Bone marrow (tissue), 2 donors: ENCODE measurements at regions not wholly inside any gene's neighbourhood (a gene's known extent, or its start where the extent isn't known, plus 50 kb on each side); places are given as distances from the start of the nearest gene placed in this dataset.
A peak's percentile ranks its signal among the peaks of the same experiment; 100 is the strongest.

Experiments
- DNase-seq, 2 donors: peaks; one replicate each; lab custom pipeline; 2025; lab: John Stamatoyannopoulos, UW

GRCh38 chr3:115470254-115470653, 153.1 kb upstream of the GAP43 start:
- no peak for DNase-seq

DNA sequence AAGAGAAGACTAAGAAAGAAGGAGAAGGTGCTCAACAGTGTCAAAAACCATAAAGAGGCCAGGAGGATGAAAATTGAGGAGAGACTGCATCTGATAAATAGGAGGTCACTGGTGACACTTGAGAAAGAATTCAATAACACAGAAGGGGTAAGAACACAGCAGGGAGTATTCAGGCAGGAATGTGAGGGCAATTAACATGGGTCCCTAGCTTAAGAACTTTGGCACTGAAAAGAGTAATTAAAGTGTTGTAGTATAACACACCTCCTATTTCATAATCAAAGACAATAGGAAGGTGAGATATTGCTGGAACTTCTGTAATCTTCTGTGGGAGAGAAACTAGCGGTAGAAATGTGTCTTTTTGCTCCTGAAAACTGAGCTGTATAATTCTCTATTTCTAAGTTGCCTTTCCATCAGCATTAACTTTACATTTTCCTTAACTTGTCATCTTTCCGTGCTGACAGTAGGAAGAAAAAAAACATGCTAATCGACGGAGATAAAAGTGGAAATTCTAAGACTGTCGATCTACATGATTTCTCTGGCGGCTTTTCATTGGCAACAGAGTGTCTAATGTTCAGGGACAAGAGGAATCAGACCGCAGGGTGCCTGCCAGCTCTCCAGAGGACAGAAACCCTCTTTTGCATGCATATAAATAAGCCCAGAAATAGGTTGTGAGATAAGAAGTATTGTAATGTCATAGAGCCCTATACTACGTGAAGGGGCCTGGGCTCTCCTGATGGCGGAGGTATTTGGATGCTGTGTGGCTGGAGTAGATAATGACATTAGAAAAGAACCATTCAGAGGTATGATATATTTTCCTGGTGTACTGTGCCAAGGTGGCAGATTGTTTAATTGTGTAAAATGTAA, 147.9 kb upstream of the GAP43 start:
- no peak for DNase-seq

DNA sequence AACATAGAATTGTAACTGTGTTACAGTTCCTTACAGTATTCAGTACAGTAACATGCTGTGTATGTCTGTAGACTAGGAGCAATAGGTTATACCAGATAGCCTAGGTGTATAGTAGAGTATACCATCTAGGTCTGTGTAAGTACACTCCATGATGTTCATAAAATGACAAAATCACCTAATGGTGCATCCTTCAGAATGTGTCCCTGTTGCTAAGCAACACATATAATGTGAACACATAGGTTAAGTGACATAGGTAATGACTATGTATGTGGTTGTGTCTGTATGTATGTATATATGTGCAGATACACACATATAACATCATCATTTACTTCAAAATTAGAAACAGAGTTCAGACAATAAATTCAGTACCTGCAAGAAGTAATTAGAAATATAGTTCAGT, 146.8 kb upstream of the GAP43 start:
- no peak for DNase-seq

DNA sequence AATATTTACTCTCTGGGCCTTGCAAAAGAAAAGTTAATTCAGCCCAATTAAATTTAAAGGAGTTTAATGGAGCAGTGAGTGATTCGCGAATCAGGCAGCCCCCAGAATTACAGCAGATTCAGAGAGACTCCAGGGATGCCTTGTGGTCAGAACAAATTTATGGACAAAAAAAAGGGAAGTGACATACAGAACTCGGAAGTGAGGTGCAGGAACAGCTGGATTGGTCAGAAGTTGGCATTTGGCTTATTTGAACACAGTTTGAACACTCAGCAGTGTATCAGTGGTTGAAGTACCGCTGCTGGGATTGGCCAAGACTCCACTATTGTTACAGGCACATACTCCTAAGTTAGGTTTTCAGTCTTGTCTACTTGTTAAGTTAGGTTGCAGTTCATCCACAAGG, 145.0 kb upstream of the GAP43 start:
- DNase-seq: no peak

- DNase-seq: no peak
These were observed 136.4 kb upstream of the GAP43 start for GRCh38 chr3:115486880-115487279.

DNA sequence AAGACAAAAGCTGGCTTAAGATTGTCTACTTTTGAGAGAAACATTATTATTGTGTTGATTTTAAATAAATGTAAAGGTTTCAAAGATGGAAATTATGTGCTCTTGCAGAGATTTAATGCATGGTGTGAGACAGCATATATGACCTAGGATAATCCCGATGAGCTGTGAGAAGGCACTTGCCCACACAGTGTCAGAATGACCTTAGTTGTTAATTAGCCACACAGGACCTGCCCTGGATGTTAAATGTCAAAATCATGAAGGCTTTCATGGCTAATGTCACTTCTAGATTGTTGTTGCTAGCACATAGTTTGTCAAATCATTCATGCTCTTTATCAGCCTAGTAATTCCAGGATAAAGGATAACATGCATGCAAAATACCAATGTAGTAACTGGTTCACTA, 135.3 kb upstream of the GAP43 start:
- no peak for DNase-seq

DNA sequence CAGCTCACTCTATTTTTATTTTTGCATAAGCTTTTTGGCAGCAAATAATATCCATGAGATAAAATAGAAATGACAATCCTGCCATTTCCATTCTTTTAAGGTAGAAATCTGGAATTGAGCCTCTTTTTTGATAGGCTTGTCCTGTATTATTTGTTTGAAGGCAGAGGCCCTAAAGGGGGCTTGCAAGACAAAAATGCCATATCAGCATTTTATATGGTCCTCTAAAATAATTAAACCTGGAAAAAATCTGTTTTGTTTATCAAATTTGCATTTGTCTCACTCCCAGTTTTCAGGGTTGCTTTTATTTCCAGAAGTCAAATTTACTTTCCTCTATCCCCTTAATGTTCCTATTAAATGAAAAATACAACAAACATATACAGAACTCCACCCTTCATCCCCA, 134.9 kb upstream of the GAP43 start:
- no peak for DNase-seq

GRCh38 chr3:115494826-115495225, 128.5 kb upstream of the GAP43 start:
- no peak for DNase-seq

- DNase-seq: no peak
These were observed 124.9 kb upstream of the GAP43 start for GRCh38 chr3:115498421-115498820.

DNA sequence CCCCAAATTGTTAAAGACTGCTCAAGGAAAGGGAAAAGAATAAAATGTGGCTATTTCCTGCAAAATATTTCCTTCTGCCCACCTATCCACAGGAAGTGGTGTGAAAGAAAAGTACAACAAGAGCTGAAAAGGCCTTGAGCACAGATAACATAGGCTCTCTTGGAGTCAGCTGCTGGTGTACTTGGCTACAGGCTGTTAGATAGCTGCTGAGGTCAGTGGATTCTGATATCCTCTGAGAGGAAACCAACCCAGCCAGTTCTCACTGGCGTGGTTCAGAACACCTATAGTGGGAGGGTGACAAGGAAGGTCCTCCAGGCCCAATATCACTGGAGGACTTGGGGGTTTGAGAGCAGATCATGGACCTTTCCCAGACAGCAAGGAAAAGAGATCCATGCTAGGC, 124.4 kb upstream of the GAP43 start:
- DNase-seq: no peak

GRCh38 chr3:115499666-115500065, 123.6 kb upstream of the GAP43 start:
- no peak for DNase-seq

DNA sequence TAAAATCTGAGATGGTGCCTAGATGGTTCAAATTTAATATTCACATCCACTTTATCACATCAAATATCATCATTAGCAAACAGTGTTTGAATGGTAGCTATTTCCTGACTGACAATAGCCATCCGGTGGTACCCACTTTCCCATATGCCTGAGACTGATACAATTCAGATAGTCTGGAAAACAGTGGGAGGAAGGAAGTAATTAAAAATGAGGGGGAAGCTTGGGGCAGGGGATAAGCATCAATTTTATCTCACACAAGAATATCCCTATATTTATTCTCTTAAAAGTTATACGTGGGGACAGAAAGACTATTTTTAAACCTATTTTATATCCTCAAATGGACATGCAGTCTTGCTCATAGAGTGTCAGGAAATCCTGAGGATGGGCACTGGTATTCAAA, 122.5 kb upstream of the GAP43 start:
- no peak for DNase-seq

GRCh38 chr3:115502128-115502527, 121.2 kb upstream of the GAP43 start:
- DNase-seq: no peak

- no peak for DNase-seq
These were observed 119.9 kb upstream of the GAP43 start for GRCh38 chr3:115503394-115503793.

DNA sequence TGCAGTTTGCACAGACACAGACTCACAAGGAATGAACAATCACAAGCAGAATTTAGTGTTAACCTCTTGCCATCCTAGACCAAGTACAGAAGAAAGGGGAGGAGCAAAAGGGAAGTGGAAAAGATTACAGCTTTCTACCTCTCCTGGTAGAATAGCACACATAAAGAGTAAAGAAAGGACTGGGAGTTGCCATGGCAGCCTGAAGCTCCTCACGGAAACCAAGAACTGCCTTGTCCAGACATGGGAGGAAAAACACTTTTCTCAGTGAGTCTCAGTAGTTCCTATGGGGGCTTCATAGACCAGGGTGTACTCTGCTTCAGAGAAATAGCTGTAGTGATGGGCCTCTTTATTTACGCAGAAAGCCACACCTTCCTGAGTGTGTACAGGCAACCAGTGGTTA, 114.7 kb upstream of the GAP43 start:
- no peak for DNase-seq

DNA sequence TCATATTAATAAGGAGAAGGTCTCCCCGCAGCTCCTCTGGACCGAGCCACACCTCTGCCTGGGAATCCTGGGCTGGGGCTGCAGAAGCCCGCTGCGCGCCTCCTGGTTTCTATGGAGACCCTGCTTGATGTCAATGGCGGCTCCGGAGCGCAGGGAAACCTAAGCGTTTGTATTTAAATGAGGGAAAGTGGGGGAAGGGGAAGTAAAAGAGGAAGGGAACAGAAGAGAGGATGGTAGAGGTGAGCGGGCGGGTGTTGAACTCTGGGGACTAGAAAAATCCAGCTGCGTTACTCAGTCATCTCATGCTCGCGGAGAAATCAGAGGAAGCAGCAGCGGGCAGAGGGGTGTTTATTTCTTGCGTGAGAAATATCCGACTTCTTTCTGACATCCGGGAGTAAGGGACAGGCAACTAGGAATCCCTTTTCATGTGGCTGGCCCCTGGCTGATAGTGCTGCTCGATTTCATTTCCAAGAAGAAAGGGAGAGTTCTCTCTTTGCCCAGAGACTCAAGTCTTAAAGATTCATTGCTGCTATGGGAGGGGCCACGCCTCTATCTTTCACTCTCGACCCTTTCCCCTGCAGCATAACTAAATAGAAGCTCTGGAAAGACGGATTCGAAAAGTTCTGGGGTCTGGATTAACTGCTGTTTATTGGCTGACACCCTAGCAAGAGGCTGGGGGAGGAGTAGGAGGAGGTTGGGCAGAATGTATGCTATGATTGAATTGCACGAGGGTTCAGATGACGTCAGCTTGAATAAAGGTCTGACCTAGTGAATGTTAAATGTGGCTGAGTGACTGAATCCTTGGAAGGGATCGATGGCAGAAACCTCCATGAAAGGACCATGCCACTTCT, 110.5 kb upstream of the GAP43 start:
- peak in 1 of 2 donors; percentile 18 for DNase-seq

DNA sequence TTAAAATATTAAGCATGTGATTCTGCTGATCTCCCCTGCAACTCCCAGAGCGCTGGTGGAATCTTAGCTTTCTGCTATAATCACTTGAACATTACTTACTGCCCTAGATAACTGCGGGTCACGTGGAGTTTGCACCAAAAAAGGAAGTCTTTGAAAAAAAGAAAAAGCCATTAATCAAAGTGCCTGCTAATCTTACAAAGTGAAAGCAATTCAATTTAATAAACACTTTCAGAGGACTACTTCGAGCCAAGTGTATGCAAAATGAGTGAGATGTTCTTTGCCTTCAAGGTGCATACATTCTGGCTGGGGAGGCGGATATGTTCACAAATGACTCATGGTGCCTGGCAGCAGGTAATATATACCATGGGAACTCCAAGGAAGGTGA, 109.9 kb upstream of the GAP43 start:
- DNase-seq: peak in 1 of 2 donors; percentile 7

DNA sequence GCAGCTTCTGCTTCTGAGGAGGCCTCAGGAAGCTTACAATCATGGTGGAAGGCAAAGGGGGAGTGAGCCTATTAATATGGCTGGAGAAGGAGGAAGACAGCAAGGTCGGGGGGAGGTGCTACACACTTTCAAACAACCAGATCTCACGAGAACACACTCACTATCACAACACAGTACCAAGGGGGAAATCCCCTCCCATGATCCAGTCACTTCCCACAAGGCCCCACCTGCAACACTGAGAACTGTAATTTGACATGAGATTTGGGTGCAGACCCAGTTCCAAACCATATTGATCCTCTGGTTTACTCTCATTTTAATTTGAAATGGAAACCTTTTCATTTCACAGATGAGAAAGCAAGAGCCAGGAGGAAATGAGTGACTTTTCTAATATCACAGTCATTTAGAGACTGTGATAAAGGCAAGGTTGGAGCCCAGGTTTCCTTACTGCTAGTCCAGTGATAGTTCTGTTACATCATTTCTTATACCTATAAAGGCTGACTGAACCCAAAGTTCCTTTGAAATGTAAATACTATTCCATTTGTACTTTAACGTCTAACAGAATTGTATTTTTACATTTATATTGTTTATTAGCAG, 105.8 kb upstream of the GAP43 start:
- DNase-seq: no peak

DNA sequence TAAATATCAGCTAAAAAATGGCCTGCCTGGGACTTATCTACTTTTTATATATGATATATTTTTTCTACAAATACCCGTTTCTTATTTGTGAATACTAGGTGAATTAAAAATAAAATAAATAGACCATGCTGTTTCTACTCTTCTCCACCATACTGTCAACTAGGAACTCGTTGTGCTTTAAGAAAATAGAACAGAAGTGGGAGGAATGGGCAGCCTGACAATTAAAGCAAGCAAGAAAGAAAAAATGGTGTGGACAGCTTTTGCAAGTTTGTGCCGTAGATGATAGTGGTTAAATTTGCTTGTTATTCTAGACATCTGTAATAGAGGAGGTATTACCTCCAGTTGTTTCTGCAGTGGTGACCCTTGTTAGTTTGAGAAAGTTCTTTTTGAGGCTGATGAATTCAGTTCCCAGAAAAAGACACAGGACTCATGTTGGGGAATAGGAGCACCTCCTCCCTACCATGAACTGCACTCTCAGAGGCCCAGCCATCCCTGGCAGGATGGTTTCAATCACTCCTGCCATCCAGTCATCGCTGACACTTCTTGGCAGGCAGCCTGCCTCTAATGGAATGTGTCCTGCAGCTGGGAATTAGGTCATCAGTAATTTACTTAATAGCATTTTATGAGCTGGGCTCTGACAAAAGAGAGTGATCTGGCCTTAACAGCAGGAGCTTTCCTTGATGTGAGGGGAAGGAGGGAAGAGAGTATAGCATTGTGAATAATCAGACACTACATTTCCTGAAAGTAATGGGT, 105.0 kb upstream of the GAP43 start:
- DNase-seq: no peak

GRCh38 chr3:115520241-115520640, 103.1 kb upstream of the GAP43 start:
- DNase-seq: no peak

DNA sequence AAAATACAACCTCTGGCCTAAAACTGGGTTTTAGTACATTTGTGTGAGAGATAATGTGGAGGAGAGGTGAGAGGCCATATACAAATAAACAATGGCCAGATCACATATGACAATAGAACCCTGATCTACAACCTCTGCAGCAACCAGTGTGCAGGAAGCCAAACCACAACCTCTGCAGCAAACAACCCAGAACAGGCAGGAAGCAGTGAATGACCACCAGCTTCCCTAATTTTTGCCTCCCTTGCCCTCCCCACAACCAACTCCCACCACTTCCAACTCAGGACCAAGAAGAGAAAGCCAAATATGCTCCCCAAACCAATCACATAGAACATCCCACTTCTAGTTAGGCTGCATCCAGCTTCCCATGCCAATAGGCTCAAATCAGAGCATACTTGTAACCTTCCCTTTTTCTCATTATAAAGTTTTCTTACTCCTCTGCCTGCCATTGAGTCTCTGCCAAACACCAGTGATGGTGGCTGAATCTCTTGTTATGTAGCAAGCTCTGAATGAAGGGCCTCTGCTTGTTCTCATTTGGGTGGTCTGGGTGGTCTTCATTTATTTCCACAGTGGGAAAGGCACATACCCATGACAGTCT, 102.6 kb upstream of the GAP43 start:
- DNase-seq: no peak

DNA sequence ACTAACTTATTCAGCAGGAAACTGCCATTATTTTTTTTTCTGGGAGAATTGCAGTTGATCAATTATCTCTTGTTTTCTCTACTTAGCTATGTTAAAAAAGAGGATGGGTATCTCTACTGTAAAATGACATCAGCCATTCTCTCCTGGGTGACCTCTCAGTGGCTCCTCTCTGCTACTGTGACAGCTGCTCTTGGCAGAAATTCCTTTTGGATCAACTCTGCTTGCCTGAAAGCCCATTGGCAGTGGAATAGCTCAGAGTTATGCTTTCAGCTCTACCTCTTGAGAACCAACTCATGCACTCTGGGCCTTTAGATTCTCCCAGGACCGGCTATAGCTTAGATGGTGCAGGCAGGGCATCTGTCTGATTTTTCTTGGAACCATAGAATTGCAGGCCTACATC, 99.9 kb upstream of the GAP43 start:
- no peak for DNase-seq
